ENCODE measurements at regions not wholly inside any gene's neighbourhood (a gene's known extent, or its start where the extent isn't known, plus 50 kb on each side); places are given as distances from the start of the nearest gene placed in this dataset.

DNA sequence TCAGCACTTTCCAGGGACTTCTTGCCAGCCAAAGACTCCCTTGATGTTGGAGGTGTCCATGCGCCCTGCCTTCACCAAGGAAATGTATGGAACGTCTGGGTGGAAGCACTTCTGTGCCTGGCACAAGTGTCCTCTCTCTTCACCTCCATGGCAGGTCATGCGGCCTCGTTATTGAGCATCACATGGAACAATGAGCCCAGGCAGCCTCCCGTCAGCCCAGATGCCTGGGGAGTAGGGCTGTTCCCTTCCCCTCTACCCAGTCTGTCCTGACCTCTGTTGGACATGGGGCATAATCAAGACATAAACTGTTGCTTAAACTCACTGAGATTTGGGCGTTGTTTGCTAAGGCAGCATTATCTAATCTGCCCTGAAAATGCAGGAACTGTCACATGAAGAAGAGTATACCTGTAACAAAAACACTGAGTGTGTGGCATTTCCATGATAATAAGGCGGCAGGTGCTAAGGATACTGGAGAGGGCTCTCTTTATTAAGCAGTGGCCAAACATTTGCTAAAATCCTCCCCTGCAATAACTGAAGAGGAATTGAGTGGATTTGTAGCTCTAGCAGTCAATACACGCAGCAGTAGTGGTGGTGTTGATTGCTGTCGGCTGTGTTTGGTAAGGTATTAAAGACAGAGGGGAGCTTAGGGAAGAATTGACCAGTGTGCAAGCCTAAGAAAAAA lies 338.2 kb upstream of the ATP10A start:
- Histone ChIP-seq H3K9ac (ENCODE audit: low read length) (no peak overlapping the region), H3K4me3 (replicated peaks in 1 of 2; ENCODE audit: low read depth in 1 of 2, low read length in 2 of 2) (no peak overlapping the region), H3K9me3 (ENCODE audit: control insufficient read depth in 1 of 2, insufficient read depth in 1 of 2, low read depth in 1 of 2, low read length in 2 of 2) (peaks cover 16 to 50% of the 10 kb centered on the region in 2 experiments; a peak in 2 of 4 replicates), H3K9me2 (ENCODE audit: insufficient read depth) (no peaks in the 10 kb centered on the region), H3K27me3 (ENCODE audit: insufficient read depth, low read length) (no peaks in the 10 kb centered on the region), H2AFZ (ENCODE audit: low read depth, low read length, poor library complexity, severe bottlenecking) (no peak overlapping the region), H3K4me2 (ENCODE audit: low read length) (no peak overlapping the region), H4K20me1 (ENCODE audit: insufficient read depth) (no peaks in the 10 kb centered on the region), H3K36me3 (ENCODE audit: control insufficient read depth in 1 of 2, insufficient read depth in 2 of 2, low read length in 2 of 2) (no peaks in the 10 kb centered on the region), H3K79me2 (ENCODE audit: insufficient read depth, low read length) (no peaks in the 10 kb centered on the region), H3K4me1 (ENCODE audit: control insufficient read depth in 1 of 2, insufficient read depth in 2 of 2, low read length in 2 of 2) (no peaks in the 10 kb centered on the region), H3K27ac (ENCODE audit: low read depth, low read length) (no peak overlapping the region)
- POLR2A ChIA-PET, result no interaction called here
- no TSS peak for BruUV-seq (replicated peaks)
- intact Hi-C loops (cut with micrococcal nuclease), result no loop called here
- no peak for DNase-seq (ENCODE audit: low read depth, low spot score)
- RAD21 ChIA-PET (ENCODE audit: low non-redundant PET in 1 of 2, low total read pairs in 2 of 2, uncharacterized antibody in 2 of 2, unreplicated experiment in 2 of 2), result no interaction called here
- TF ChIP-seq, protein P1, sequence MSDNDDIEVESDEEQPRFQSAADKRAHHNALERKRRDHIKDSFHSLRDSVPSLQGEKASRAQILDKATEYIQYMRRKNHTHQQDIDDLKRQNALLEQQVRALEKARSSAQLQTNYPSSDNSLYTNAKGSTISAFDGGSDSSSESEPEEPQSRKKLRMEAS (IDR thresholded peaks at IDR 0.05), result no peak
- TF ChIP-seq YY1 (IDR thresholded peaks at IDR 0.05; ENCODE audit: extremely low read depth, insufficient replicate concordance, low read depth, low read length) (no peak), JUND (IDR thresholded peaks at IDR 0.05) (no peak), POLR2A (IDR thresholded peaks at IDR 0.05; ENCODE audit: borderline replicate concordance, extremely low read depth, insufficient read depth, insufficient read length) (no peak), POLR2AphosphoS5 (IDR thresholded peaks at IDR 0.05; ENCODE audit: low read depth, low read length) (no peak), ELF1 (IDR thresholded peaks at IDR 0.05; ENCODE audit: borderline replicate concordance, low read depth) (no peak), SRF (IDR thresholded peaks at IDR 0.05; ENCODE audit: low read depth) (no peak), ZNF274 (IDR thresholded peaks at IDR 0.05; ENCODE audit: low read depth, low read length) (no peak), EGR1 (IDR thresholded peaks at IDR 0.05; ENCODE audit: low read depth) (no peak)
- TF ChIP-seq, protein P2, sequence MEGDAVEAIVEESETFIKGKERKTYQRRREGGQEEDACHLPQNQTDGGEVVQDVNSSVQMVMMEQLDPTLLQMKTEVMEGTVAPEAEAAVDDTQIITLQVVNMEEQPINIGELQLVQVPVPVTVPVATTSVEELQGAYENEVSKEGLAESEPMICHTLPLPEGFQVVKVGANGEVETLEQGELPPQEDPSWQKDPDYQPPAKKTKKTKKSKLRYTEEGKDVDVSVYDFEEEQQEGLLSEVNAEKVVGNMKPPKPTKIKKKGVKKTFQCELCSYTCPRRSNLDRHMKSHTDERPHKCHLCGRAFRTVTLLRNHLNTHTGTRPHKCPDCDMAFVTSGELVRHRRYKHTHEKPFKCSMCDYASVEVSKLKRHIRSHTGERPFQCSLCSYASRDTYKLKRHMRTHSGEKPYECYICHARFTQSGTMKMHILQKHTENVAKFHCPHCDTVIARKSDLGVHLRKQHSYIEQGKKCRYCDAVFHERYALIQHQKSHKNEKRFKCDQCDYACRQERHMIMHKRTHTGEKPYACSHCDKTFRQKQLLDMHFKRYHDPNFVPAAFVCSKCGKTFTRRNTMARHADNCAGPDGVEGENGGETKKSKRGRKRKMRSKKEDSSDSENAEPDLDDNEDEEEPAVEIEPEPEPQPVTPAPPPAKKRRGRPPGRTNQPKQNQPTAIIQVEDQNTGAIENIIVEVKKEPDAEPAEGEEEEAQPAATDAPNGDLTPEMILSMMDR (IDR thresholded peaks at IDR 0.05 in 2 of 3, conservative IDR thresholded peaks at IDR 0.05 in 1 of 3; ENCODE audit: borderline replicate concordance in 1 of 3, insufficient read depth in 1 of 3, low read depth in 2 of 3, low read length in 2 of 3), result no peak
- CTCF ChIA-PET, result no interaction called here
- ATAC-seq, result no peak
